ENCODE measurements at regions not wholly inside any gene's neighbourhood (a gene's known extent, or its start where the extent isn't known, plus 50 kb on each side); places are given as distances from the start of the nearest gene placed in this dataset.

DNA sequence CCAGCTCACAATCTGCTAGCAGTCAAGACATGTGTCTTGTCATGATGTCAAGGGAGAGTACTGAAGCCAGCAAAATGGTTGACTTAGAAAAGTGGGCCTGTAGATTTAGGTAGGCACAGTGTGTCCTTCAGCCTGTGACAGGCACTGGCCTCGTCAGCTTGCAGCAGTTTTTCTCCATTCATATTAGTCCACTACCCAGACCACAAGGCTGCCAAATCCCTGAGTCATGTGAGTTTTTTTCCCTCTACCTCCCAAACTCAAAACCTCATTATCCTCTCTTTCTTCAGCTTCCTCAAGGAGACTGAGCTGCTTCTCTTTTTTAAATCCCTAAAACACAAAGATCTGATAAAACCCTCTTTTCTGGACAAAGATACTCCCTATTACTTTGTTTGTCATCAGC is 102.6 kb upstream of the HS3ST3A1 start:
- CTCF ChIA-PET: no interaction called here
- no peak overlapping the region for H3K27ac Mint-ChIP-seq
- H3K36me3 Mint-ChIP-seq: peaks cover 4% of the 10 kb centered on the region; the same call in 1 of the 2 replicates
- H3K9me3 Mint-ChIP-seq: peaks cover 8% of the 10 kb centered on the region; the same call in 1 of the 2 replicates
- ATAC-seq: no peak
- H3K4me1 Mint-ChIP-seq: no peaks in the 10 kb centered on the region
- no peak for DNase-seq (ENCODE audit: low spot score)
- no peaks in the 10 kb centered on the region for H3K27me3 Mint-ChIP-seq (ENCODE audit: low read depth)
- POLR2A ChIA-PET: no interaction called here
- TF ChIP-seq, protein P1, sequence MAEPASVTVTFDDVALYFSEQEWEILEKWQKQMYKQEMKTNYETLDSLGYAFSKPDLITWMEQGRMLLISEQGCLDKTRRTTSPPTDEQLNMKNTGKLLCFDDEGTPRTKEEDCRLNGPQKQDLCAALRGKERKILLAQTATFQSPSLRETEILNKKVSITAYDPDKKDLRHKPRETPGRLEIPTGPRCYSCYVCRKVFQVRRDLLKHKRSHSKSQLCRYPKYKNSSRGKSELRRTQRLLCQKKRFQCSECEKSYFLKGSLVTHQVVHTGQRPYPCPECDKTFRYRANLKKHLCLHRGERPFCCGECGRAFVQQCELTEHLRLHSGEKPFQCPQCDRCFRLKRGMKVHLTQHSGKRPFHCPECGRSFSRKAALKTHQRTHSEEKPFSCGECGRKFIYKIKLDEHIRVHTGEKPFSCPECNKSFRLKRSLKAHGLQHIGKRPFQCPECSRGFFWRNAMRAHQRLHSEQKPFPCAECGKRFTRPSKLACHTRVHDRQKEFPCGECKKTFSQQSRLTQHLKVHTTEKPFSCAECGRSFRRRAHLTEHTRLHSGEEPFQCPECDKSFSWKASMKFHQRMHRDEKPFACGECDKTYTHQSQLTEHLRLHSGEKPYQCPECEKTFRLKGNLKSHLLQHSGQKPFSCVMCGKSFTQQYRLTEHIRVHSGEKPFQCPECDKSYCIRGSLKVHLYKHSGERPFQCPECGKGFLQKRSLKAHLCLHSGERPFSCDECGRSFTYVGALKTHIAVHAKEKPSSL (CRISPR knock-in tag; conservative IDR thresholded peaks at IDR 0.05): no peak
- no peak for TF ChIP-seq OVOL2 (CRISPR knock-in tag; IDR thresholded peaks at IDR 0.05; ENCODE audit: borderline replicate concordance)
- TF ChIP-seq FOXJ3 (CRISPR knock-in tag; IDR thresholded peaks at IDR 0.05; ENCODE audit: borderline replicate concordance): no peak
- TF ChIP-seq, protein P2, sequence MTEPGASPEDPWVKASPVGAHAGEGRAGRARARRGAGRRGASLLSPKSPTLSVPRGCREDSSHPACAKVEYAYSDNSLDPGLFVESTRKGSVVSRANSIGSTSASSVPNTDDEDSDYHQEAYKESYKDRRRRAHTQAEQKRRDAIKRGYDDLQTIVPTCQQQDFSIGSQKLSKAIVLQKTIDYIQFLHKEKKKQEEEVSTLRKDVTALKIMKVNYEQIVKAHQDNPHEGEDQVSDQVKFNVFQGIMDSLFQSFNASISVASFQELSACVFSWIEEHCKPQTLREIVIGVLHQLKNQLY (CRISPR knock-in tag; IDR thresholded peaks at IDR 0.05): no peak
- no peak for TF ChIP-seq IRF2 (CRISPR knock-in tag; IDR thresholded peaks at IDR 0.05; ENCODE audit: borderline replicate concordance, low read depth)
- TF ChIP-seq, protein P3, sequence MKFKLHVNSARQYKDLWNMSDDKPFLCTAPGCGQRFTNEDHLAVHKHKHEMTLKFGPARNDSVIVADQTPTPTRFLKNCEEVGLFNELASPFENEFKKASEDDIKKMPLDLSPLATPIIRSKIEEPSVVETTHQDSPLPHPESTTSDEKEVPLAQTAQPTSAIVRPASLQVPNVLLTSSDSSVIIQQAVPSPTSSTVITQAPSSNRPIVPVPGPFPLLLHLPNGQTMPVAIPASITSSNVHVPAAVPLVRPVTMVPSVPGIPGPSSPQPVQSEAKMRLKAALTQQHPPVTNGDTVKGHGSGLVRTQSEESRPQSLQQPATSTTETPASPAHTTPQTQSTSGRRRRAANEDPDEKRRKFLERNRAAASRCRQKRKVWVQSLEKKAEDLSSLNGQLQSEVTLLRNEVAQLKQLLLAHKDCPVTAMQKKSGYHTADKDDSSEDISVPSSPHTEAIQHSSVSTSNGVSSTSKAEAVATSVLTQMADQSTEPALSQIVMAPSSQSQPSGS (CRISPR knock-in tag; IDR thresholded peaks at IDR 0.05; ENCODE audit: borderline replicate concordance, low read depth): no peak
- TF ChIP-seq, protein P4, sequence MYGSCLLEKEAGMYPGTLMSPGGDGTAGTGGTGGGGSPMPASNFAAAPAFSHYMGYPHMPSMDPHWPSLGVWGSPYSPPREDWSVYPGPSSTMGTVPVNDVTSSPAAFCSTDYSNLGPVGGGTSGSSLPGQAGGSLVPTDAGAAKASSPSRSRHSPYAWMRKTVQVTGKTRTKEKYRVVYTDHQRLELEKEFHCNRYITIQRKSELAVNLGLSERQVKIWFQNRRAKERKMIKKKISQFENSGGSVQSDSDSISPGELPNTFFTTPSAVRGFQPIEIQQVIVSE (CRISPR knock-in tag; IDR thresholded peaks at IDR 0.05; ENCODE audit: borderline replicate concordance): no peak
- TF ChIP-seq NFYB (CRISPR knock-in tag; conservative IDR thresholded peaks at IDR 0.05; ENCODE audit: low read depth): no peak
- no peak for TF ChIP-seq E2F1 (CRISPR knock-in tag; IDR thresholded peaks at IDR 0.05)
- no peak for TF ChIP-seq NFE2L1 (CRISPR knock-in tag; IDR thresholded peaks at IDR 0.05)
- no peak for TF ChIP-seq E2F5 (CRISPR knock-in tag; IDR thresholded peaks at IDR 0.05)
- TF ChIP-seq, protein P5, sequence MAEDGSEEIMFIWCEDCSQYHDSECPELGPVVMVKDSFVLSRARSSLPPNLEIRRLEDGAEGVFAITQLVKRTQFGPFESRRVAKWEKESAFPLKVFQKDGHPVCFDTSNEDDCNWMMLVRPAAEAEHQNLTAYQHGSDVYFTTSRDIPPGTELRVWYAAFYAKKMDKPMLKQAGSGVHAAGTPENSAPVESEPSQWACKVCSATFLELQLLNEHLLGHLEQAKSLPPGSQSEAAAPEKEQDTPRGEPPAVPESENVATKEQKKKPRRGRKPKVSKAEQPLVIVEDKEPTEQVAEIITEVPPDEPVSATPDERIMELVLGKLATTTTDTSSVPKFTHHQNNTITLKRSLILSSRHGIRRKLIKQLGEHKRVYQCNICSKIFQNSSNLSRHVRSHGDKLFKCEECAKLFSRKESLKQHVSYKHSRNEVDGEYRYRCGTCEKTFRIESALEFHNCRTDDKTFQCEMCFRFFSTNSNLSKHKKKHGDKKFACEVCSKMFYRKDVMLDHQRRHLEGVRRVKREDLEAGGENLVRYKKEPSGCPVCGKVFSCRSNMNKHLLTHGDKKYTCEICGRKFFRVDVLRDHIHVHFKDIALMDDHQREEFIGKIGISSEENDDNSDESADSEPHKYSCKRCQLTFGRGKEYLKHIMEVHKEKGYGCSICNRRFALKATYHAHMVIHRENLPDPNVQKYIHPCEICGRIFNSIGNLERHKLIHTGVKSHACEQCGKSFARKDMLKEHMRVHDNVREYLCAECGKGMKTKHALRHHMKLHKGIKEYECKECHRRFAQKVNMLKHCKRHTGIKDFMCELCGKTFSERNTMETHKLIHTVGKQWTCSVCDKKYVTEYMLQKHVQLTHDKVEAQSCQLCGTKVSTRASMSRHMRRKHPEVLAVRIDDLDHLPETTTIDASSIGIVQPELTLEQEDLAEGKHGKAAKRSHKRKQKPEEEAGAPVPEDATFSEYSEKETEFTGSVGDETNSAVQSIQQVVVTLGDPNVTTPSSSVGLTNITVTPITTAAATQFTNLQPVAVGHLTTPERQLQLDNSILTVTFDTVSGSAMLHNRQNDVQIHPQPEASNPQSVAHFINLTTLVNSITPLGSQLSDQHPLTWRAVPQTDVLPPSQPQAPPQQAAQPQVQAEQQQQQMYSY (CRISPR knock-in tag; IDR thresholded peaks at IDR 0.05): no peak
- no peak for TF ChIP-seq MYBL2 (CRISPR knock-in tag; IDR thresholded peaks at IDR 0.05)
- no peak overlapping the region for H3K4me3 Mint-ChIP-seq

DNA sequence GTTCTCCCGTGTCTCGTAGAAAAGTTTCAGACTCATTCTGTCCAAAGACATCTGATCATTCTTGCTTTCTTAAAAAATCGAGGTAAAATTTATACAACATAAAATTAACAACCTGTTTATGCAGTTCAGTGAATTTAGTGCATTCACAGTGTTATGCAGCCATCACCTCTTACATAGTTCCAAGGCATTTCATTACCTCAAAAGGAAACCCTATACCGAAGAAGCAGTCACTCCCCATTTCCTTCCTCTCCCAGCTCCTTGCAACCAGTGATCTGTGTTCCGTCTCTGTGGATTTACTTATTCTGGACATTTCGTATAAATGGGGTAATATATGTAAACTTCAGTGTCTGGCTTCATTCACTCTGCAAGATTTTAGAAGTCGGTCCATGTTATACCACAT is 103.5 kb upstream of the HS3ST3A1 start:
- Mint-ChIP-seq H3K4me3 (no peak overlapping the region), H3K4me1 (no peaks in the 10 kb centered on the region), H3K9me3 (no peaks in the 10 kb centered on the region), H3K36me3 (no peaks in the 10 kb centered on the region), H3K27me3 (ENCODE audit: low read depth) (no peaks in the 10 kb centered on the region), H3K27ac (no peak overlapping the region)
- DNase-seq (ENCODE audit: low spot score) (no peak), ATAC-seq (no peak)
- POLR2A ChIA-PET: no interaction called here
- CTCF ChIA-PET: no interaction called here
- TF ChIP-seq USF1 (CRISPR knock-in tag; IDR thresholded peaks at IDR 0.05): no peak
- no peak for TF ChIP-seq CREB1 (CRISPR knock-in tag; IDR thresholded peaks at IDR 0.05)
- no peak for TF ChIP-seq ZNF232 (CRISPR knock-in tag; IDR thresholded peaks at IDR 0.05)
- TF ChIP-seq ATF6 (CRISPR knock-in tag; IDR thresholded peaks at IDR 0.05): no peak
- no peak for TF ChIP-seq ZBTB21 (CRISPR knock-in tag; IDR thresholded peaks at IDR 0.05; ENCODE audit: borderline replicate concordance)
- TF ChIP-seq E2F1 (CRISPR knock-in tag; IDR thresholded peaks at IDR 0.05): no peak

Data from WTC11 (cell line).